Activated T-cell treated with anti-CD3 and anti-CD28 coated beads, Interleukin-2, amount 50 U/mL, for 48 hours (primary cell): ENCODE measurements at regions not wholly inside any gene's neighbourhood (a gene's known extent, or its start where the extent isn't known, plus 50 kb on each side); places are given as distances from the start of the nearest gene placed in this dataset.

Experiments used
- DNase-seq, 2 experiments: peaks; one replicate each; pipeline ENCODE4 v3.0.0-alpha.2; 2020

- no peak for DNase-seq
Observed at GRCh38 chr3:102194001-102194400, 240.8 kb upstream of the ZPLD1 start.

DNA sequence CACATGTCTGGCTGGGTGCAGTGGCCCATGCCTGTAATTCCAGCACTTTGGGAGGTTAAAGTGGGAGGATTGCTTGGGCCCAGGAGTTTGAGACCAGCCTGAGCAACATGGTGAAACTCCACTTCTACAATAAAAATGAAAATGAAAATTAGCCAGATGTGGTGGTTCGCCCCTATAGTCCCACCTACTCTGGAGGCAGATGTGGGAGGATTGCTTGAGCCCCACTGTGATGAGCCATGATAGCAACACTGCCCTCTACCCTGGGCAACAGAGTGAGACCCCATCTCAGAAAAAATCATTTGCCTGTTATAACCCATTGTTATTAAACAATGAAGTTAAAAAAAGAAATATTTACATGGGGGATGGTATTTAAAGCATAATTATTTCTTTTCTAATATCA lies 240.1 kb upstream of the ZPLD1 start:
- DNase-seq, result no peak

GRCh38 chr3:102195198-102195948 lies 239.4 kb upstream of the ZPLD1 start:
- no peak for DNase-seq

- DNase-seq, result no peak
Observed at GRCh38 chr3:102200126-102200525, 234.7 kb upstream of the ZPLD1 start.

DNA sequence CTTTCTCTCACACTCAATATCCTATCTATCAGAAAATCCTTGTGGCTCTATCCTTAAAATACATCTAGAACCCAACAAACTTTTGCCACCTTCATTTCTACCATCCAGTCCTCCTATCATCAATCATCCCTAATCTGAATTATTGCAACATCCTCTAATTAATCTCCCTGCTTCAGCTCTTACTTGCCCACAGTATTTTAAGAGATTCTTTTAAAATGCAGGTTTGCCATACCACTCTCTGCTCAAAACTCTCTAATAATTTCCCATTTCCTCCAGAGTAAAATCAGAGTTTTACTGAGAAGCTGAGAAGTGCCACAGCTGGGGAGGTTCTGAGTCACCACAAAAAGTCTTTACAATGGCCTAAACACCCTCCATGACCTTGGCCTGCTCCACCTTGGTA lies 234.3 kb upstream of the ZPLD1 start:
- DNase-seq, result no peak

DNA sequence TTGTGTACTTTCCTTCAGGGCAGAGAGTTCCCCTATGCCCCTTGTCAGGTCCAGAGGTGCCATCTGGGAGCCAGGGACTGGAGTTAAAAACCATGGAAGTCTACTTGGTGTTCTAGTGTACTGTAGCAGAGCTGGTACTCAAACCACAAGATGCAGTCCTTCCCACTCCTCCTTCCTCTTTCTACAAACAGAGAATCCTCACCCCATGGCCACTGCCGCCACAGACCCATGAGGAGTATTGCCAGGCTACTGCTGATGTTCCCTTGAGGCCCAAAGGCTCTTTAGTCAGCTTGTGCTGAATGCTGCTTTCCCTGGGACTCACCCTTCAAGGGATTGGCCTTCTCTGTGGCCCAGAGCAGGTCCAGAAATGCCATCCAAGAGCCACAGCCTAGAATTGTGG lies 229.2 kb upstream of the ZPLD1 start:
- DNase-seq, result no peak

DNA sequence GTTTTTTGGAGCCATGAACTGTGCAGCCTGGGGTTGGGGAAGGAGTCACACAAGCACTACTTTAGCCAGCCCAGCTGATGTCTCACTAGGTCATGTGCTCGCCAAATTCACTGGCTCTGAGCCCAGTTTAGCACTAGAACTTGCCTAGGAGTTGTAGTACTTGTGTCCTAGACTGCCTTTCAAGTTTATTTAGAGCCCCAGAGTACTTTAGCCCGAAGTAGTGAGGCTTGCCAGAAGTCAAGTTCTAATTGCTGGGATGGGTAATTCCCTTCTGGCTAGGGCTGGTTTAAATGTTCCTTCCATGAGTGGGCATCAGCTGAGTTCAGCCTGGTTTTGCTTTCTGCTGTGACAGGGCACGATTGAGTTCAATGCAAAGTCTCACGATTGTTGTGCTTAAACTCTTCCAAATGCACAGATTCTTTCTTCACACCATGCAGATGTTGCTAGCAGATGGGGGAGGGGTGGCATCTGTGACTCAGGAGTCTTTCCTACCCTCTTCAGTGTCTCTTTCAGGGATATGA lies 228.2 kb upstream of the ZPLD1 start:
- DNase-seq, result no peak

DNA sequence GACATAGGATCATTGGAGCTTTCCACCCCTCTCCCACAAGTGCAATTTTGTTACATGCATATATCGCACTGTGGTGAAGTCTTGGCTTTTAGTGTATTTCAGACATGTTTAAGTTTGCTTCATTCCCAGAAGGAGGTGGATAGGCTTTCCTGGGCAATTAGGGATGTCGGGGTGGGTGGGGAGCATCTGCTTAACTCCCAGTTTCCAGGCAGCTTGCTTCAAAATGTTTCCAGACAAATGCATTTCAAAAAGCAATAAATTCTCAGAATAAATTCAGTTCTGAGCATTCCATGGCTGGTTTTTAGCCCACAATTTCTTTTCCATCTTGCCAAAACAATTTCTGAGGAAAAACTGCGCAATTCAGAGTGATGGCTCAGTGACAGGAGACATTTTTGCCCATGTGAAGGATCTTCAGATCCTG lies 227.7 kb upstream of the ZPLD1 start:
- DNase-seq, result no peak

- no peak for DNase-seq
Observed at GRCh38 chr3:102215166-102215565, 219.6 kb upstream of the ZPLD1 start.

DNA sequence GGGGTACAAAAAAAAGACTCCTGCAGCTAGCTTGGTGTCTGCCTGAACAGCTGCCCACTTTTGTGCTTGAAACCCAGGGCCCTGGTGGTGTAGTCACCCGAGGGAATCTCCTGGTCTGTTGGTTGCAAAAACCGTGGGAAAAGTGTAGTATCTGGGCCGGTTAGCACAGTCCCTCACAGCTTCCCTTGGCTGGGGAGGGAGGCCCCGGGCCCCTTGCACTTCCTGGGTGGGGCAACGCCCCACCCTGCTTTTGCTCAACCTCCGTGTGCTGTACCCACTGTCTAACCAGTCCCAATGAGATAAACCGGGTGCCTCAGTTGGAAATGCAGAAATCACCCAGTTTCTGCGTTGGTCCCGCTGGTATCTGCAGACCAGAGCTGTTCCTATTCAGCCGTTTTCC lies 211.7 kb upstream of the ZPLD1 start:
- no peak for DNase-seq

- no peak for DNase-seq
Observed at GRCh38 chr3:102224171-102224570, 210.6 kb upstream of the ZPLD1 start.

DNA sequence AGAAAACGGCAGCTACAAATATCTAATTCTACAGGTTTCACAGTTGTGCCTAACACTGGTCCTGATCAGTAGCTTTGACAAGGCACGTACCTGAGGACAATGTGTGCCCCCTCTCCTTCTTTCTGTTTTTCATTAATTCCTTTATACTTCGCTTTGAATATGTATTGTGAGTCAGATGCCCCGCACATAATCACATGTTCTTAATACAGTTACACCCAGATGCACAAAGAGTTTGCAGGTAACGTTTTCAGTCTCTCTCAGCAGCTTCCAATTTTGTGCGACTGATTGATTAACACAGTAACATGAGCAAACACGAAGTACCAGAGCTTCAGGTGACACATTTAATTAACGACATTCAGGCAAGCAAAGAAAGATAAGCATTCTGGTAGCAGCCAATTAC lies 209.8 kb upstream of the ZPLD1 start:
- no peak for DNase-seq

- DNase-seq, result no peak
Observed at GRCh38 chr3:102225407-102226132, 209.2 kb upstream of the ZPLD1 start.

DNA sequence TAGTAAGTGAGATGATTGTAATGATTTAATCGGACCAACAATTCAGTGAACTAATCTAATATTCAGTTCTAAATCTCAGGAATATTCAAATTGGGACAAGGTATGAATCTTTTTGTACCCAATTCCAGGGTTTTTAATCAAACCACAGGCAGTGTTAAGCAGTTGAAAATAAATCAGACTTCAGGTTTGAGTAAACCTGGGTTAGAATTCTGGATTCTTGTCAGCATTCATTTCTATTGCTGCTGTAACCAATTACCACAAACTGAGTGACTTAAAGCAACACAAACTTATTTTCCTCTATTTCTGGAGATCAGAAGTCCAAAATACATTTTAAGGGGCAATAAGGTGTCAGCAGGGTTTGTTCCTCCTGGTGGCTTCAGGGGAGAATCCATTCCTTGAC lies 208.4 kb upstream of the ZPLD1 start:
- no peak for DNase-seq

- peak; percentile 87 for DNase-seq
Observed at GRCh38 chr3:102229062-102229655, 205.7 kb upstream of the ZPLD1 start.

DNA sequence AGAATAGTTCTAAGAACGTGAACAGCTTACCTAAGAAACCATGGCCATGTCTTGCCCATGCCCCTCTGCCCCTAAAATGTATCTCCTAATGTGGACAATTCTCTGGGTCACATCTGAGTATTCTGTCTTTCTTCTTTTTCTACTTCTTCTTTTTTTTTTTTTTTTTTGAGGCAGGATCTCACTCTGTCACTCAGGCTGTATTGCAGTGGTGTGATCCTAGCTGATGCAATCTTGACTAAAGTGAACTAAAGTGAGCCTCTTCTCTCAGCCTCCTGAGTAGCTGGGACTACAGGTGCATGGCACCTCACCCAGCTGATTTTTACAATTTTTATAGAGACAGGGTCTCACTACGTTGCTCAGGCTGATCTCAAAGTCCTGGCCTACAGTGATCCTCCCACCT lies 204.8 kb upstream of the ZPLD1 start:
- DNase-seq, result no peak

GRCh38 chr3:102233881-102234280 lies 200.9 kb upstream of the ZPLD1 start:
- DNase-seq, result no peak

DNA sequence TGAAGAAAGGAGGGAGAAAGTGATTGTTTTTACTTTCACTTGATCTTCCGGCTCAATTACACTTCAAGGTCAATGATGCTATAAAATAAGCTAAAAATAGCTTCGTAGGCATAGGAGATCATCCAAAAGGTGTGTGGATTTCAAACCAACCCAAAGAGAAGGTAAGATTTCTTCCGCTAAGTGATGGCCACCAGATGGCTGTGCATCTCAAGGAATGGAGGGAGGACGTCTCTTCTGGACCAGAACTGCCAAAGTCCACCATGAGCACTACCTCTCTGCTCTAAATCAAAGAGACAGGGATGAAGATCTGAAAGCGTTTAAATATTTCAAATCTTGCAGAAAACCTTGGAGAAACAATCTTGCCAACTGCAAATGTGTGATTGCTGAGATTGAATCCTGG lies 199.1 kb upstream of the ZPLD1 start:
- peak; percentile 40 to 44 for DNase-seq

DNA sequence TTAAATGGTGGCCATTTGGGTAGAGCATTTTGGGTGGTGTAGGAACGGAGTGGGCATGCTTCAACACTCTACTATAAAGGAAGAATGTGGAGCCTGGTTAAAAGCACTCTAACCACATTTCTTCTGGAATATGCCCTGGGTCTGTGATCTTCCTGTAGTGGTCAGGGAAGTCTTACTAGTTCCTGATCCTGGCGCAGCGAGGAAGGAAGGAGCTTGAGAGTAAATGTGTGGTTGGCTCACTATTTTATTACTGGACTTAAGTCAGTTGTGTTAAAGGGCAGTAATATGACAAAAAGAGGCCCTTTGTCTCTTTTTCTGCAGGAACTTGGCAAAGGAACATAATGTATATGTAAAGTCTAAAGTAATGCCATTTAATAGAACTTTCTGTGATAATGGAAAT lies 197.6 kb upstream of the ZPLD1 start:
- DNase-seq, result no peak

DNA sequence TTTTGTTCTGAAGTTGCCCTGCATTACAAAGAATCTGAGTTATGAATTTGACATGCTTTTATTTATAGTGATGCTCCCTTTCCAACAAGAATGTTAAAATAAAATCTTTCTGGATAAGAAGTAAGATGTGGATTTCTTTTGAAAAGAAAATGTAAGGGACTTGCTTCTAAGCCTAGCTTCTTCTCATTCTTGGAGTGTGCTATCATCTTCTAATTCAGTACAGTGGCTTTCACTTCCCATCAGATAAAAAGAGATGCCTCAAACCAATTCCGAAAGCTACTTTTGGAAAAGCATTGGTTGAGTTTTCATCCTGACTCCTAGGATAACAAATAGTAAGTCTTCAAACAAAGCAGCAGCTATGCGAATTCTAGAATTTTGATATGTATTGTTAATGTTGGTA lies 197.0 kb upstream of the ZPLD1 start:
- DNase-seq, result no peak

DNA sequence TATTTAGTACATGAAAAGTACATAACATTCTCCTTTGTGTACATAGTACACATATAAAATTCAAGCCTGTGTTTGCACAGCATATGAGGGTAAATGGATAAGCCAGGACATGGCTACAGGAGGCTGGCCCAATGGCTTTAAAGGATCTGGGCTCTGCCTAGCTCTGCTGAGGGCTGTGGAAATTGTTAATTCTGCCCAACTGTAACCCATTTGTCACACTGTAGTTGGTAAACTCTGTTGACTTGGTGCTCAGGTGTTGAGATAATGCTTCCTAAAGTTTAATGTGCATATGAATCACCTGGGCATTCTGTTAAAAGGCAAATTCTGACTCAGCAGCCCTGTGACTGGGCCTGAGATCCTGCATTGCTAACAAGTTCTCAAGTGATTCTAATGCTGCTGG lies 196.5 kb upstream of the ZPLD1 start:
- DNase-seq, result no peak

GRCh38 chr3:102240720-102241119 lies 194.1 kb upstream of the ZPLD1 start:
- no peak for DNase-seq

DNA sequence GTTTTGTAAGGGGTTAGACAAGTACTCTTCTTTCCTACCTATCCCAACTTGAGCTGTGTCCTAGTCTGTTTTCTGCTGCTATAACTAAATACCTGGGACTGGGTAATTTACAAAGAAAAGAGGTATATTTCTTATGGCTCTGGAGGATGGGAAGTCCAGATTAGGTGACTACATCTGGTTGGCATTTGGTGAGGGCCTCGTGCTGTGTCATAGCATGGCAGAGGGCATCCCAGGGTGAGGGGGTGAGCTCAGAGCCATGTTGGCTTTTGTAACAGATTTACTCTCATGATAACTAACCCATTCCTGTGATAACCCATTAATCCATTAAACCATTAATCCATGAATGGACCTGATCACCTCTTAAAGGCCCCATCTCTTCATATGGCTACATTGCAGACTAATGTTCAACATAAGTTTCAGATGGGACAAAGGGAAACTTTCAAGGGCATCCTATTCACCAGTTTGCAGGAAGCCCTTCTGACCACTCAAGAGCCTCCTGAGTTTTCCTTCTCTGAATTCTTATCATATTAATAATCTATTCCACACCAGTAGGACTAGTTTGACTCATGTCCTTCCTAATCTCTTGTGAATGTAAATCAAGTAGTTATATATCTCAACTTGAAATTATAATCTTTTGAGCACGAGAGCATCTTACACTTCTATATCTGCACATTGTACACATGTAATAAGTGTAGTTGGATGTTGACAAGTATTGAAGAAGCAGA lies 185.7 kb upstream of the ZPLD1 start:
- DNase-seq, result no peak
